Heart right ventricle (tissue), 16 donors: ENCODE measurements at regions not wholly inside any gene's neighbourhood (a gene's known extent, or its start where the extent isn't known, plus 50 kb on each side); places are given as distances from the start of the nearest gene placed in this dataset.

ENCODE experiments used
- ATAC-seq, 8 donors: fragments of 200-7000 bp; cut with Tn5 transposase; one replicate each; pipeline ENCODE4 v1.9.1; 2020; ENCODE audit warnings: mild to moderate bottlenecking in 8 of 8, moderate library complexity in 8 of 8, moderate number of reproducible peaks in 1 of 8
- DNase-seq, 2 donors: peaks; one replicate each; pipeline ENCODE4 v3.0.0-alpha.2; 2020
- H3K27ac ChIP-seq, 10 donors: fragments of 200-600 bp; sonication (generic) in 2 of 10; one replicate each; pipeline versions ENCODE4 v1.5.0 to v1.8.0; 2020 to 2022; ENCODE audit warnings: mild to moderate bottlenecking in 3 of 10
- H3K27me3 ChIP-seq, 7 donors: fragments of 200-600 bp; one replicate each; pipeline ENCODE4 v1.8.0; 2021 to 2022; ENCODE audit warnings: mild to moderate bottlenecking in 2 of 7
- H3K36me3 ChIP-seq, 9 donors: fragments of 200-600 bp; sonication (generic) in 1 of 9; one replicate each; pipeline versions ENCODE4 v1.5.0 to v1.8.0; 2020 to 2022; ENCODE audit warnings: mild to moderate bottlenecking in 2 of 9
- H3K4me1 ChIP-seq, 9 donors: fragments of 200-600 bp; sonication (generic) in 1 of 9; one replicate each; pipeline versions ENCODE4 v1.5.0 to v1.8.0; 2020 to 2022; ENCODE audit warnings: mild to moderate bottlenecking in 4 of 9
- H3K4me3 ChIP-seq, 10 donors: fragments of 200-600 bp; sonication (generic) in 2 of 10; one replicate each; pipeline versions ENCODE4 v1.5.0 to v1.8.0; 2020 to 2022; ENCODE audit warnings: mild to moderate bottlenecking in 7 of 10, moderate library complexity in 2 of 10
- H3K9me3 ChIP-seq, 11 donors: fragments of 200-600 bp in 10 of 11; sonication (generic) in 2 of 11; one replicate each; pipeline versions ENCODE4 v1.5.0 to v1.8.0; 2013 to 2022; ENCODE audit warnings: mild to moderate bottlenecking in 2 of 11, control low read depth in 1 of 11, moderate library complexity in 1 of 11
- WGBS, 2 donors: extraction: QIAGEN DNeasy Blood & Tissue Kit; methylation state at CpG; one replicate each; pipeline ENCODE4 v1.1.7; 2013; ENCODE audit warnings: inconsistent platforms in 1 of 2; 5-methylcytosine and 5-hydroxymethylcytosine counted together
- intact Hi-C, 10 donors: fragments of 100-400 bp; cut with DNase I; formaldehyde crosslinking; loops; one replicate each; pipeline versions ENCODE4 v1.11.1 to v1.14.2; 2022
- TF ChIP-seq, protein P1 (sequence below), 9 donors: fragments of 200-600 bp; sonication (generic) in 2 of 9; IDR thresholded peaks; one replicate each; pipeline versions ENCODE4 v1.5.0 to v1.8.0; 2021 to 2022; ENCODE audit warnings: antibody characterized with exemption in 9 of 9, mild to moderate bottlenecking in 5 of 9, moderate library complexity in 1 of 9
- donor health status: Arrhythmogenic right ventricular cardiomyopathy.
- donor health status: ischemic (EF 13 %, LVEDD 7.1; RV severe dilation, severe dysfunction).
- donor health status: healthy with polysubstance abuse.
- donor health status: DM: no; HTN: yes; CAD: no.
- donor health status: DM: no; HTN: no; CAD: no.
- donor health status: ischemic (EF 25% LVEDD 6.9; RV normal size, moderate dysfunction).
- donor health status: ischemic (EF 25% LVEDD 5.7; RV mildly dilated, moderate dysfunction).
- donor health status: healthy.
- donor health status: DM: yes; HTN: yes; CAD: no.
- donor health status: Ischemic cardiomyopathy.
- donor health status: ischemic (EF 35%, LVEDD 5.7; RV mildly dilated, moderate dysfunction).
- donor health status: nonischemic (EF 11% LVEDD 7.7; RV severe dilation, severe dysfunction).
- donor health status: DM: yes; HTN: yes; CAD: no.
- donor health status: PGD.
- donor health status: ischemic (EF 29% LVEDD 5.4; RV normal size, mild dysfunction).
- donor health status: nonischemic (EF 23%, LVEDD 6.1; RV moderate dilation, normal function).

DNA sequence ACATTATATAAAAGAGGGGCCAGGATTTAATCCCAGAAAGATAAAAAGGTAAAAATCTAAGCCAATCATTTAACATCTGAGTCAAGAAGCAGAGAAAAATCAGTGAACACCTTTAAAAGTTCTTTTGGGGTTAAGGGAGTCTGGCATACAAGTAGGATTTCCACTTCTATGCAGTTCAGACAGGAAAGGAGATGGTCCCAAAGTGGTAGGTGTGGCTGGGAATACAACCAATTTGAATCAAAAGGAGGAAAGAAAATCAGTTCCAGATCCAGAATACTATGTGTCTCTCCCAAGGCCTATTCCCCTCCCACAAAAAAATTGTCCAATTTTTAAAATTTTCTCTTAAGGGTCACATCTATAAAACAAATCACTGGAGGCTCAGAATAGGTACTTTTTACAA is 167.4 kb downstream of the PHLDA1 start:
- Histone ChIP-seq H3K4me3 (no peak overlapping the region), H3K27me3 (no peaks in the 10 kb centered on the region), H3K27ac (no peak overlapping the region), H3K9me3 (no peaks in the 10 kb centered on the region), H3K36me3 (no peaks in the 10 kb centered on the region), H3K4me1 (peaks cover 0 to 3% (median 0%) of the 10 kb centered on the region in 9 donors)
- ATAC-seq (no peak), DNase-seq (no peak)
- intact Hi-C loops, result no loop called here
- TF ChIP-seq, protein P1, sequence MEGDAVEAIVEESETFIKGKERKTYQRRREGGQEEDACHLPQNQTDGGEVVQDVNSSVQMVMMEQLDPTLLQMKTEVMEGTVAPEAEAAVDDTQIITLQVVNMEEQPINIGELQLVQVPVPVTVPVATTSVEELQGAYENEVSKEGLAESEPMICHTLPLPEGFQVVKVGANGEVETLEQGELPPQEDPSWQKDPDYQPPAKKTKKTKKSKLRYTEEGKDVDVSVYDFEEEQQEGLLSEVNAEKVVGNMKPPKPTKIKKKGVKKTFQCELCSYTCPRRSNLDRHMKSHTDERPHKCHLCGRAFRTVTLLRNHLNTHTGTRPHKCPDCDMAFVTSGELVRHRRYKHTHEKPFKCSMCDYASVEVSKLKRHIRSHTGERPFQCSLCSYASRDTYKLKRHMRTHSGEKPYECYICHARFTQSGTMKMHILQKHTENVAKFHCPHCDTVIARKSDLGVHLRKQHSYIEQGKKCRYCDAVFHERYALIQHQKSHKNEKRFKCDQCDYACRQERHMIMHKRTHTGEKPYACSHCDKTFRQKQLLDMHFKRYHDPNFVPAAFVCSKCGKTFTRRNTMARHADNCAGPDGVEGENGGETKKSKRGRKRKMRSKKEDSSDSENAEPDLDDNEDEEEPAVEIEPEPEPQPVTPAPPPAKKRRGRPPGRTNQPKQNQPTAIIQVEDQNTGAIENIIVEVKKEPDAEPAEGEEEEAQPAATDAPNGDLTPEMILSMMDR (IDR thresholded peaks at IDR 0.05), result no peak

DNA sequence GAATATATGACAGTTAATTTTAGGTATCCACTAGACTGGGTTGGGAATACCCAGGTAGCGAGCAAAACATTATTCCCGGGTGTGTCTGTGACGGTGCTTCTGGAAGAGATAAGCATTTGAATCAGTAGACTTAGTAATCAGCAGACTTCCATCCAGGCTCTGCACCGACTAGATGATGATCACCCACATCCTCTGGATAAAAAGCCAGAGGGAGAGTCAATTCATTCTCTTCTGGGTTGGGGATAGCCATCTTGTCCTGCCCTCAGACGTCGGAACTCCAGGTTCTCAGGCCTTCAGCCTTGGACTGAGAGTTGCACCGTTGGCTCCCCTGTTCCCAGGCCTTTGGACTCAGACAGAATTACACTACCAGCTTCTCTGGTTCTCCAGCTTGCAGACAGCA is 168.0 kb downstream of the PHLDA1 start:
- DNase-seq (no peak), ATAC-seq (no peak)
- TF ChIP-seq, protein P1 (IDR thresholded peaks at IDR 0.05), result no peak
- intact Hi-C loops, result no loop called here
- H3K27ac ChIP-seq, result no peak overlapping the region
- no peaks in the 10 kb centered on the region for H3K9me3 ChIP-seq
- 64 to 73% methylated on average over 7 of the region's 7 CpGs for WGBS, 2 donors
- H3K4me3 ChIP-seq, result no peak overlapping the region
- H3K4me1 ChIP-seq, result peaks cover 0 to 3% (median 0%) of the 10 kb centered on the region in 9 donors
- H3K27me3 ChIP-seq, result no peaks in the 10 kb centered on the region
- no peaks in the 10 kb centered on the region for H3K36me3 ChIP-seq

DNA sequence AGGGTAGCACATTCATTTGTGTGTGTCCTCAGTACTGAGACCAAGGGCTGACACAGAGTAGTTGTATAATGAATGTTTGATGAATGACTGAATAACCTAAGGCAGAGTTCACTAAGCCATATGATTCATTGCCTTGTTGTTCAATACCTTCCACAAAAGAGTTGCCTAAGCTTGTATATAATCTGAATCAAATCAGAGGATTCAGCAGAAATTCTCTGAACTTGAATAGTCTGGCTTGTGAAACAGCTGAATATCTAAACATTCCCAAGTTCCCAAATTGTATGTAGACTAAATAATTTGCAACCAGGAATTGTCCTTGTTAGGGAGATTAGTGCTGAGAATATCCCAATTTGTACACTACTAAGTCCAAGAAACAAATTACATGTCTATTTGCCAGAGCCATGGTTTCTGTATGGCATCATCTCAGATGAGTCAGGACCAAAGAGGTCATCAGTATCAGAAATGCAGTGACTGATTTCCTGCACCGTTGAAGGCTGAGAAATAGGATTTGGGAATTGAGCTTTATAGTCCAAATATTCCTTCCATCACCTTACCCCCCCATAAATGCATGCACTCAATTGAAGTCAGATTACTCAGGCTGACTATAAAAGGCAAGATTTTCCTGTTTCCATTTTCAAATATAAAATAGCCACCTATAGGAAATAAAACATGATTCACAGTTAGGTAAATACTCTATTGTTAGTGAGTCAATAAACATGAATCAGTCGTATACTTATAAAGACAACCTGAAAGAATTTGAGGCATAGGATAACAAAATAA is 168.7 kb downstream of the PHLDA1 start:
- H3K4me1 ChIP-seq, result peaks cover 0 to 3% (median 0%) of the 10 kb centered on the region in 9 donors
- no peaks in the 10 kb centered on the region for H3K27me3 ChIP-seq
- DNase-seq (no peak), ATAC-seq (peak in 1 of 8 donors; percentile 29)
- H3K4me3 ChIP-seq, result no peak overlapping the region
- TF ChIP-seq, protein P1 (IDR thresholded peaks at IDR 0.05), result no peak
- no peaks in the 10 kb centered on the region for H3K36me3 ChIP-seq
- intact Hi-C loops, result no loop called here
- no peak overlapping the region for H3K27ac ChIP-seq
- H3K9me3 ChIP-seq, result no peaks in the 10 kb centered on the region
- 59 to 72% methylated on average over 2 of the region's 2 CpGs for WGBS, 2 donors

DNA sequence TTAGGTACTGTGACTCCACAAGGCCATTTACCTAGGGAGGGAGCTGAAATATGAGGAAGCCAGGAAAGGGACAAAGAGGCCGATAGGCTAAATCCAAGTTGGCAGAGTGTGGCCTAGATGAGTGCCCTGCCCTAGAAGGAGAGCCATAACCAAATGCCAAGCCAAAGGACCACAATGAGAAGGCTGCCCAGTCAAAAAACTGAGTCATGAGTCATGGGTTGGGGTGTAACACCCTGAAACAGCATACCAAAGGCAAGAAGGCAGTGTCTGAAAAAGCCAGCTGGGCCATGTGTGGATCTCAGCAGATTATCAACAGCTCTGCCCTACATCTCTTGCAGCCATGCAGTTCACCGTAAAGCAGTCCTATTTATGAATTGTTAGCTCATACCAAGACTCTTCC is 171.7 kb downstream of the PHLDA1 start:
- ATAC-seq, result peak in 4 of 8 donors; percentile 23 to 77 (median 45)
- WGBS, 2 donors, result 46 to 48% methylated on average over 2 of the region's 2 CpGs
- Histone ChIP-seq H3K27me3 (no peaks in the 10 kb centered on the region), H3K9me3 (no peaks in the 10 kb centered on the region), H3K4me1 (peaks cover 0 to 8% (median 0%) of the 10 kb centered on the region in 9 donors), H3K4me3 (no peak overlapping the region), H3K36me3 (no peaks in the 10 kb centered on the region), H3K27ac (peak overlapping the region in 1 of 10 donors; percentile 13)
- no peak for DNase-seq
- intact Hi-C loops, result no loop called here
- TF ChIP-seq, protein P1 (IDR thresholded peaks at IDR 0.05), result no peak
